Hippocampal formation (tissue), 2 donors: ENCODE measurements at regions not wholly inside any gene's neighbourhood (a gene's known extent, or its start where the extent isn't known, plus 50 kb on each side); places are given as distances from the start of the nearest gene placed in this dataset.

ENCODE experiments used
- DNase-seq, 2 donors: peaks; one replicate each; lab custom pipeline; 2025; lab: John Stamatoyannopoulos, UW

GRCh38 chr4:30783751-30784150, 63.6 kb downstream of the PCDH7 start:
- no peak for DNase-seq

GRCh38 chr4:30789219-30789671, 69.1 kb downstream of the PCDH7 start:
- no peak for DNase-seq

GRCh38 chr4:30790123-30790522, 70.0 kb downstream of the PCDH7 start:
- no peak for DNase-seq

DNA sequence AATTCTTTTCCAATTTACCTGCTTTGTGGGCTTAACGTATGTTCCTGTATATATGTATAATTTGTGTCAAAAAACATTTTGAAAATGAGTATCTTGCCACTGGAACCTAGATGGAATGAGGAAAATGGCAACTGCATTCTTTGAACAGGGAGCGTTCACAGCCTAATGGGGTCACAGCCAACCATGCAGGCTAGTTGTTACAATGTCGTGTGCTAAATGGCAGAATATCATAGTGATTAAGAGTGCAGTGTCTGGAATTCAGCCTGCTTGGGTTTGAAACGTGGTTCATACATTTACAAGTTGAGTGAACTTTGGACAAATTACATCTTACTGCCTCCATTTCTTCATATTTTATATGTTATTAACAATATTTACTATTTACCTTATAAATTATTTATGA, 70.8 kb downstream of the PCDH7 start:
- DNase-seq: no peak

- DNase-seq: no peak
Observed at GRCh38 chr4:30792601-30793000, 72.4 kb downstream of the PCDH7 start.

GRCh38 chr4:30801876-30802275, 81.7 kb downstream of the PCDH7 start:
- no peak for DNase-seq

DNA sequence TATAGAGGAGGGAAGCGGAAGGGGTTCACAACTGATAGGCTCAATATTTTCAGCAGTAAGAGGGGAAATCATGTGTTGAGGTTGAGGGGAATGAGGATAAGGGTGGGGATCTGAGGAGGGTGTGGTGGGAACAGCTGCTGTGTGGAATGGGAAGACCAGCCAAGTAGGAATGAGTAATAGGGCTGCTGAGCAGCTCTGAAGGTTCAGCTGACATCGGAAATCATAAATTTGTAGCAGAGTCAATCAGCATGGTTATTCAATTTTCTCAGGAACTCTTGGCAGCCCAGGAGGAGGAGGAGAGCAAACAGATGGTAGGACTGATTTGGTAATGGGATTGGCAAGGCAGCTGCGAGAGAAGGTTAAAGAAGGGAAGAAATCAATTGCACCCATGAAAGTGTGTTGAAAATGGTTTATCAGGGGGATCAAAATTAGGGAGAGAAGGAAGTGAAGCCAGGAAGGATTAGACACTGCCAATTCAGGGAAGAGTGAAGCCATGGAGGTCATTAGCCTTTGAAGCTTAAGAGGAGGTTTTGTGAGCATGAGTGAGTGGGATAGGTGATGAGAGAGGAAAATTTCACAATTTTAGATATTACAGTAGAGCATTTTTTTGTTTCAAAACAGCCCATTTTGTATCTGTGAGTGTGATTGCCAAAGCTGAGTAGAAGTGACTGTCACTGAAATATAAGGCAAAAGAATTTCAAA, 82.6 kb downstream of the PCDH7 start:
- DNase-seq: no peak

- no peak for DNase-seq
Observed at GRCh38 chr4:30808276-30808675, 88.1 kb downstream of the PCDH7 start.

GRCh38 chr4:30811296-30811695, 91.1 kb downstream of the PCDH7 start:
- DNase-seq: no peak

DNA sequence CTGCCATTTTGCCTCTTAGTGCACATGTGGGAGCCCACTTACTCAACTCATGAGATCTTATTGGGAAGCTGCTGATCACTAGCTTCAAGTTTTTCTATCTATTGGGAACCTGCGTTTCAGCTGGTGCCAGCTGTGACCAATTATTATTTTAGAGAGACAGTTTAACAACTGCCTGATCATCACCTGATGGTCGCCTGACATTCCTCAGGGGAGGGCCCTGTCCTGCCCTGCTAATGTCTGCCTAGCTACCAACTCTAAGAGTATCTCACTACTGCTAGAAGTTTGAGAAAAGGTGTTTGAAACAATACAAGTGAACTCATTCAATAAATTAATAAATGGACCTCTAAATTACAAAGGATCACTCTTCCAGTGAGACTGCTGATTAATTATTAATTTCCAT, 95.5 kb downstream of the PCDH7 start:
- no peak for DNase-seq

GRCh38 chr4:30817447-30817846, 97.3 kb downstream of the PCDH7 start:
- no peak for DNase-seq

DNA sequence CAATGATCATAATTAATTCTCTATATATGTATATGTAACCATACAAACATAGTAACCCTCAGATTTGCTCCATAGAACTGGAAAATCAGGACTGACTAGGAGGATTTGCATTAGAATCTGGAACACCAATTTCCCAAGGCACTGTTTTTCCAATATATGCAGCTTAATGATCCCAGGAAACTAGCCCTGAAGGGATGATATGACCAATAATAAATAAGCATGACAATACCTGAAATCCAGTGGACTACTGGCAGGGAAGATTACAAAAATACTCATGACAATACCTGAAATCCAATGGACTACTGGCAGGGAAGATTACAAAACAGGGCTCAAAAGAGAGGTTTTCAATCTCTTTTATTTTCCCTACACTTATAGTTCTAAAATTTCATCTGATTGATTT, 98.4 kb downstream of the PCDH7 start:
- DNase-seq: no peak

- no peak for DNase-seq
Observed at GRCh38 chr4:30821275-30821674, 101.1 kb downstream of the PCDH7 start.

DNA sequence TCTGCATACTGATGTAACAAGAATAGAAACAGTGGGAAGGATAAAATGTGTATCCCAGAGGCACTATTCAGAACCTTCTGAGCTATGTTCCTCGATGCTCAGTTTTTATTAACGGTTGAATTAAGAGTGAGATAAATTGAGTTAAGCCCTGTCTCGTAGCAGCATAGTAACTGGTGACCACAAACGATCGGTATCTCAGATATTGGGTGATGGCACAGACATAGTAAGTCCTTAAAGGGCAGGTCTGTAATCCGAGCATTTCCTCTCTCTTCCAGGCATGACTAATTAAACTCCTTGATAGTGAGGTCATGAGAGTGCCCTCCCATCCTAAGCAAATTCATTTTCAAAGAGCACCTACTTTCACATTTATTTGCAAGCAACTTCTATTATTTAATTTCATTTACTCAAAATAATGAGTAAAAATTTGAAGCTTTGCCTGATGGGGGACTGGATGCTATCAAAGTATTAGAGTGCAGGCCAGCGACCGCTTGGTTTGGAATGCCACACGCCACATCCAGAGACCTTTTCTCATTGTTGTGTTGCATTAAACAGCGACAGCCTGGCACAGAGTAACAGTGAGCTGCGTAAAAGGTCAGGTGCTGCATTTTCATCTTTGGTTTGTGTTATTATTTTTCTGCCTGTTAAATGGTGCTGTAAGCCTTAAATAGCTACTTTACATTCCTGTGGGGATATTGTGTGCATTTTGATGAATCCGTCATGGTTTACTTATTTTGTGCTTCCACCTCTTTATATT, 101.9 kb downstream of the PCDH7 start:
- no peak for DNase-seq

DNA sequence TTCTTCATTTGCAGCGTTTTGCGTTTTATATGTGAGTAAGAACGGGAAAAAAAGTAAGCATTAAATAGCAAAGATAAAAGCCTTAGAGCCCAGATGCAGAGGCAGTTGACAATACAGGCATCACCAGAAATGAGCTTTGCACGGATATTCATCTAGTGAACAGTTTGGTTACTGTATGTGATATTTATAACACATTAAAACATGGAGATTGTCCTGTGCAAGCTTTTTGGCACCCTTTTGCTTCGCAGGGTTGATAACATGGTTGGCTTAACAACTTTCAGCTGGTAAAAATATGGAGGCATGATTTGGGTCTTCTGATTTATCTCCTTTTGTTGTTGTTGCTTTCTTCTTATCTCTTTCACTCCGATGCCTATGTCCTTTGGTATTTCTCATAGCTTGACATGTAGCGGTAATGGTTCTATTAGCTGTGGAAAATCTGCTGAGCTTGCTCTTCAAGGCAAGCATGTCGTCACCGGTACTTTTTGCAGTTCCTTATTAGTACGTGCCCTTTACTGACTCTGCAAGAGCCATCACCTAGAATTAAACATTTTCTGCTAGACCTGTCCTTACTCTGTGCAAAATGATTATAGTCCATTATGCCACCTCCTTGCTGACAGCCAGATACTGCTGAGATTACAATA, 102.9 kb downstream of the PCDH7 start:
- no peak for DNase-seq

DNA sequence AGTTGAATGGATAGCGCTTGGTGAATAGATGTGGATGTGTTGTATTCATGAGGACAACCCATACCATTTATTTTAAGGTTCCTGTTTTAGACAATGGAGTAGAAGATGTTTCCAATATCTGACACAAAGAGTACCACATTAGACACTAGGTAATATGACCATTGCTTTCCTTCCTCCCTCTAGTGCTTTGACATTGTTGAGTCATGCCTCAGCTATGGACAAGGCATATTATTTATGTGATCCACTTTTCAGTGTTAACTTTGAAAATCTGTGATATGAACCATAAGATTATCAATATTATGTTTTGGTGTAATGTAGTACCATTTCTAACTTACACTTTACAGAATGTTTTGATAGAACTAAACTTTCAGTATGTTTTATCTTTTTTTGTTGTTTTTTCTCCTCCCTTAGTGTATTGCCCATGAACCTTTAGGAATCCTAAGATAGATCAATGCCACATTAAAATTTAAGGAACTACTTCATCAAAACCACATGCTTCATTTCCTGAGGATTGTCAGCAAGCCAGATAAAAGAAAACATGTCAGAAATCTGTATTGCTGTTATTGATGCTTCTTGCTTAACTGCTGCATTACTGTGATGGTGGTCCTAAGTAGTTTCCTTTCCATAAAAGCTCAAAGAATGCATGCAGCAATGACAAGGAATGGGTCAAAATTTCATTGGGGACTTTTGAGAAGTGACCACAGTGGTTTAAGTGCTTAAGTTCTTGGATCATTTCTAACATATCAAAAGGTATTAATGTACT, 105.0 kb downstream of the PCDH7 start:
- DNase-seq: no peak

- DNase-seq: no peak
Observed at GRCh38 chr4:30828264-30828926, 108.2 kb downstream of the PCDH7 start.

GRCh38 chr4:30832639-30833038, 112.5 kb downstream of the PCDH7 start:
- no peak for DNase-seq

DNA sequence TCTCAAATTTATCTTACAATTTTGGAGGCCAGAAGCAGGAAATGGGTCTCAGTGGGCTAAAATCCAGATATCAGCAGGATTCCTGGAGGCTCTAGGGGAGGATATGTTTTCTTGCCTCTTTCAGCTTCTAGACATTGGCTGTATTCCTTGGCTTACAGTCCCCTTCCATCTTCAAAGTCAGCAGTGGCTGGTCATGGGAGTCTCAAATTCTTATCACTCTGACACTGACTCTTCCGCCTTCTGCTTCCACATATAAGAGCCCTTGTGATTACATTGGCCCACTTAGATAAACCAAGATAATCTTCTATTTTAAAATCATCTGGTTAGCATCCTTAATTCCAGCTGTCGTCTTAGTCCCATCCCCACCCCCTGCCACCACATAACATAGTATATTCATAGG, 113.0 kb downstream of the PCDH7 start:
- no peak for DNase-seq

GRCh38 chr4:30835044-30835443, 114.9 kb downstream of the PCDH7 start:
- DNase-seq: no peak

GRCh38 chr4:30836231-30836630, 116.1 kb downstream of the PCDH7 start:
- DNase-seq: no peak

GRCh38 chr4:30837131-30837539, 117.0 kb downstream of the PCDH7 start:
- DNase-seq: no peak
